ENCODE measurements at regions not wholly inside any gene's neighbourhood (a gene's known extent, or its start where the extent isn't known, plus 50 kb on each side); places are given as distances from the start of the nearest gene placed in this dataset.
A peak's percentile ranks its signal among the peaks of the same experiment; 100 is the strongest.

DNA sequence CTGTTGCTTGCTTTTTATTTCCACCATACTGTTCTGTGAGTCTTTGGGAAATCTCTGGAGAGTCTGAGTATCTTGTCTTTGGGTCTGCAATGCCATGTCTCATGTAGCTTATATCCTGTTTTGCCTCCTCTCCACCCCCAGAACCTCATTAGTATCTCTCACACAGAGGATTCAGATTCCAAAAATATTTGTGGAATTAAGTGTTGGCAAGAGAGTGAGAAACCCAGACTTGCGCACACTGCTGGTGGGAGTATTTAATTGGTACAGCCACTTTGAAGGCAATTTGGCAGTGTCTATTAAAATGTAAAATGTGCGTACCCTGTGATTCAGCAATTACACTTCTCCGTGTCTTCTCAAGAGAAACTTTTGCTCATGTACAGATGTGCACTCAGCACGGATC lies 68.6 kb downstream of the ZNF621 start:
- DNase-seq = peak; percentile 31
- WGBS (ENCODE audit: insufficient coverage) = no CpG with 5 or more reads among the region's 4 CpGs
- no peaks in the 10 kb centered on the region for H3K36me3 ChIP-seq (ENCODE audit: control insufficient read depth, insufficient read depth, low read length)
- H3K27me3 ChIP-seq (ENCODE audit: control insufficient read depth, insufficient read depth, low read length) = no peaks in the 10 kb centered on the region
- peaks cover 2% of the 10 kb centered on the region for H3K4me1 ChIP-seq (ENCODE audit: control insufficient read depth, insufficient read depth, low read length)
- H3K9me3 ChIP-seq (replicated peaks; ENCODE audit: control insufficient read depth, low read depth, low read length) = no peaks in the 10 kb centered on the region
- no peak overlapping the region for H3K4me3 ChIP-seq (ENCODE audit: low read length)
- H3K27ac ChIP-seq (ENCODE audit: low read length) = no peak overlapping the region

- no peak overlapping the region for H3K4me3 ChIP-seq (ENCODE audit: low read length)
- H3K36me3 ChIP-seq (ENCODE audit: control insufficient read depth, insufficient read depth, low read length) = no peaks in the 10 kb centered on the region
- WGBS (ENCODE audit: insufficient coverage) = 85% methylated on average over 3 of the region's 3 CpGs
- no peaks in the 10 kb centered on the region for H3K27me3 ChIP-seq (ENCODE audit: control insufficient read depth, insufficient read depth, low read length)
- no peak for DNase-seq
- H3K27ac ChIP-seq (ENCODE audit: low read length) = no peak overlapping the region
- H3K9me3 ChIP-seq (replicated peaks; ENCODE audit: control insufficient read depth, low read depth, low read length) = no peaks in the 10 kb centered on the region
- H3K4me1 ChIP-seq (ENCODE audit: control insufficient read depth, insufficient read depth, low read length) = peaks cover 2% of the 10 kb centered on the region
Measured at GRCh38 chr3:40597441-40597840, 72.7 kb downstream of the ZNF621 start.

DNA sequence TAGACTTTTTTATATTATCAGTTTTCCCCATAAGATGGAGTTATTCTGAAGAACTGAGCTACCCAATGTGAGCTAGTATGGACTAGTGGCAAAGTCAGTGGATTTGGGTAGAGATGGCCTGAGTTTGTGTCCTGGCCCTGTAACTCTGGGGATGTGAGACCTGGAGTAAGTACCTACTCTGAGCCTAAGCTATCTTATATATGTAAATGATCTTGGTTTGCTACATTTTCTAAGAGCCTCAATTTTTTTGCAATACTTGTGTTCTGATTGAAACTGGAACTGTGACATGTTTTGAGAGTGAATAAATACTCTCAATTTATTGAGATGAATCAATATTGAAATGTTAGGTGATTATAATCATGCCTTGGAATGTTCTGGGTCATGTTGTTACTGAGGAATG lies 73.6 kb downstream of the ZNF621 start:
- Histone ChIP-seq H3K27ac (ENCODE audit: low read length) (no peak overlapping the region), H3K4me1 (ENCODE audit: control insufficient read depth, insufficient read depth, low read length) (peaks cover under 1% of the 10 kb centered on the region), H3K4me3 (ENCODE audit: low read length) (no peak overlapping the region), H3K9me3 (replicated peaks; ENCODE audit: control insufficient read depth, low read depth, low read length) (no peaks in the 10 kb centered on the region), H3K36me3 (ENCODE audit: control insufficient read depth, insufficient read depth, low read length) (no peaks in the 10 kb centered on the region), H3K27me3 (ENCODE audit: control insufficient read depth, insufficient read depth, low read length) (no peaks in the 10 kb centered on the region)
- no peak for DNase-seq

GRCh38 chr3:40598962-40599361 lies 74.2 kb downstream of the ZNF621 start:
- H3K27ac ChIP-seq (ENCODE audit: low read length) = no peak overlapping the region
- no peaks in the 10 kb centered on the region for H3K27me3 ChIP-seq (ENCODE audit: control insufficient read depth, insufficient read depth, low read length)
- H3K4me1 ChIP-seq (ENCODE audit: control insufficient read depth, insufficient read depth, low read length) = no peaks in the 10 kb centered on the region
- 80% methylated on average over 1 of the region's 3 CpGs for WGBS (ENCODE audit: insufficient coverage)
- no peak for DNase-seq
- H3K9me3 ChIP-seq (replicated peaks; ENCODE audit: control insufficient read depth, low read depth, low read length) = no peaks in the 10 kb centered on the region
- no peaks in the 10 kb centered on the region for H3K36me3 ChIP-seq (ENCODE audit: control insufficient read depth, insufficient read depth, low read length)
- no peak overlapping the region for H3K4me3 ChIP-seq (ENCODE audit: low read length)

GRCh38 chr3:40602778-40603385 lies 78.1 kb downstream of the ZNF621 start:
- DNase-seq = no peak
- no peaks in the 10 kb centered on the region for H3K27me3 ChIP-seq (ENCODE audit: control insufficient read depth, insufficient read depth, low read length)
- H3K27ac ChIP-seq (ENCODE audit: low read length) = no peak overlapping the region
- H3K9me3 ChIP-seq (replicated peaks; ENCODE audit: control insufficient read depth, low read depth, low read length) = no peaks in the 10 kb centered on the region
- no peak overlapping the region for H3K4me3 ChIP-seq (ENCODE audit: low read length)
- H3K36me3 ChIP-seq (ENCODE audit: control insufficient read depth, insufficient read depth, low read length) = no peaks in the 10 kb centered on the region
- no CpG with 5 or more reads among the region's 1 CpG for WGBS (ENCODE audit: insufficient coverage)
- no peaks in the 10 kb centered on the region for H3K4me1 ChIP-seq (ENCODE audit: control insufficient read depth, insufficient read depth, low read length)

GRCh38 chr3:40605960-40606359 lies 81.2 kb downstream of the ZNF621 start:
- no peaks in the 10 kb centered on the region for H3K36me3 ChIP-seq (ENCODE audit: control insufficient read depth, insufficient read depth, low read length)
- H3K4me3 ChIP-seq (ENCODE audit: low read length) = no peak overlapping the region
- no peak for DNase-seq
- no peak overlapping the region for H3K27ac ChIP-seq (ENCODE audit: low read length)
- no peaks in the 10 kb centered on the region for H3K9me3 ChIP-seq (replicated peaks; ENCODE audit: control insufficient read depth, low read depth, low read length)
- H3K27me3 ChIP-seq (ENCODE audit: control insufficient read depth, insufficient read depth, low read length) = no peaks in the 10 kb centered on the region
- no peaks in the 10 kb centered on the region for H3K4me1 ChIP-seq (ENCODE audit: control insufficient read depth, insufficient read depth, low read length)
- WGBS (ENCODE audit: insufficient coverage) = no CpG with 5 or more reads among the region's 1 CpG

GRCh38 chr3:40608091-40608490 lies 83.3 kb downstream of the ZNF621 start:
- DNase-seq = no peak
- H3K36me3 ChIP-seq (ENCODE audit: control insufficient read depth, insufficient read depth, low read length) = no peaks in the 10 kb centered on the region
- no peaks in the 10 kb centered on the region for H3K27me3 ChIP-seq (ENCODE audit: control insufficient read depth, insufficient read depth, low read length)
- H3K27ac ChIP-seq (ENCODE audit: low read length) = no peak overlapping the region
- H3K9me3 ChIP-seq (replicated peaks; ENCODE audit: control insufficient read depth, low read depth, low read length) = no peaks in the 10 kb centered on the region
- WGBS (ENCODE audit: insufficient coverage) = 89% methylated on average over 1 of the region's 2 CpGs
- no peaks in the 10 kb centered on the region for H3K4me1 ChIP-seq (ENCODE audit: control insufficient read depth, insufficient read depth, low read length)
- H3K4me3 ChIP-seq (ENCODE audit: low read length) = no peak overlapping the region

- Histone ChIP-seq H3K27ac (ENCODE audit: low read length) (no peak overlapping the region), H3K27me3 (ENCODE audit: control insufficient read depth, insufficient read depth, low read length) (peaks cover 10% of the 10 kb centered on the region), H3K4me3 (ENCODE audit: low read length) (no peak overlapping the region), H3K36me3 (ENCODE audit: control insufficient read depth, insufficient read depth, low read length) (no peaks in the 10 kb centered on the region), H3K9me3 (replicated peaks; ENCODE audit: control insufficient read depth, low read depth, low read length) (no peaks in the 10 kb centered on the region), H3K4me1 (ENCODE audit: control insufficient read depth, insufficient read depth, low read length) (peaks cover 14% of the 10 kb centered on the region)
- 100% methylated on average over 1 of the region's 5 CpGs for WGBS (ENCODE audit: insufficient coverage)
- no peak for DNase-seq
Measured at GRCh38 chr3:40613306-40613705, 88.5 kb downstream of the ZNF621 start.

DNA sequence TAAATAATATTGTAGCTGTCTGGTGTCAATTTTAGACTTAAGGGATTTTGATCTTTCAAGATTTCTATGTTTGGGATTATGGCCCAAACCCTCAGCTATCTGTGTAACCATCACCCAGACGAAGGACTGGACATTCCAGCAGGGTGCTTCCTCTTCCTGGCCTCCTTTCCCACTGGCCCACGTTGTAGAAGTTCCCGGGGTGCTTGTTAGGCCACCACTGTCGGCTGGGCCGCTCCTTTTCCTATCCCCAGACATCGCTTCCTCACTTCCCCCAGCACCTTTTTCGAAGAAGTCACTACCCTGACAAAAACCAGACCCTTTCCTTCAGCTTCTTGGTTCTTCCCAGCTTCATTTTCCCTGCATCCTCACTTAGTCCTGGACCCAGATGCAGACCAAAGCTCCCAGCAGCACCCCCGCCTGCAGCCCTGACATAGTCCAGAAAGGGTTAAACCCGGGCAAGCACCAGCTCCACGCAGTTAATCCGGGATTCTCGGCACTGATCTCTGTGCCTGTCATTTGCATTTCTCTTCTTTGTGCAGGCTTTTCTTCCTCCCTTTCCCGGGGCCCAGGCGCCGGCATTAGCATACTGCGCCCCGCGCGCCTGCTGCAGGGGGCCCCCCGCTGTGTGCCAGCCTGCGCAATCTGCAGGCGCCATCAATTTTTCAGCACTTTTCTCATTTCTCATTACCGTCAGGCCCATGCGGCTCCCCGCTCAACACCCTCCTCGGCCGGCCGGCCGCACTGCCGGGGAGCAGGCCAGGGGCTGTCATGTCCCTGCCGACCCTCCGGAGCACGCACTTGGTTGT lies 90.6 kb downstream of the ZNF621 start:
- Histone ChIP-seq H3K27me3 (ENCODE audit: control insufficient read depth, insufficient read depth, low read length) (peaks cover 10% of the 10 kb centered on the region), H3K36me3 (ENCODE audit: control insufficient read depth, insufficient read depth, low read length) (no peaks in the 10 kb centered on the region), H3K9me3 (replicated peaks; ENCODE audit: control insufficient read depth, low read depth, low read length) (no peaks in the 10 kb centered on the region), H3K27ac (ENCODE audit: low read length) (no peak overlapping the region), H3K4me3 (ENCODE audit: low read length) (peak overlapping the region; percentile 26), H3K4me1 (ENCODE audit: control insufficient read depth, insufficient read depth, low read length) (peaks cover 14% of the 10 kb centered on the region)
- 10% methylated on average over 32 of the region's 33 CpGs for WGBS (ENCODE audit: insufficient coverage)
- DNase-seq = peak; percentile 14

DNA sequence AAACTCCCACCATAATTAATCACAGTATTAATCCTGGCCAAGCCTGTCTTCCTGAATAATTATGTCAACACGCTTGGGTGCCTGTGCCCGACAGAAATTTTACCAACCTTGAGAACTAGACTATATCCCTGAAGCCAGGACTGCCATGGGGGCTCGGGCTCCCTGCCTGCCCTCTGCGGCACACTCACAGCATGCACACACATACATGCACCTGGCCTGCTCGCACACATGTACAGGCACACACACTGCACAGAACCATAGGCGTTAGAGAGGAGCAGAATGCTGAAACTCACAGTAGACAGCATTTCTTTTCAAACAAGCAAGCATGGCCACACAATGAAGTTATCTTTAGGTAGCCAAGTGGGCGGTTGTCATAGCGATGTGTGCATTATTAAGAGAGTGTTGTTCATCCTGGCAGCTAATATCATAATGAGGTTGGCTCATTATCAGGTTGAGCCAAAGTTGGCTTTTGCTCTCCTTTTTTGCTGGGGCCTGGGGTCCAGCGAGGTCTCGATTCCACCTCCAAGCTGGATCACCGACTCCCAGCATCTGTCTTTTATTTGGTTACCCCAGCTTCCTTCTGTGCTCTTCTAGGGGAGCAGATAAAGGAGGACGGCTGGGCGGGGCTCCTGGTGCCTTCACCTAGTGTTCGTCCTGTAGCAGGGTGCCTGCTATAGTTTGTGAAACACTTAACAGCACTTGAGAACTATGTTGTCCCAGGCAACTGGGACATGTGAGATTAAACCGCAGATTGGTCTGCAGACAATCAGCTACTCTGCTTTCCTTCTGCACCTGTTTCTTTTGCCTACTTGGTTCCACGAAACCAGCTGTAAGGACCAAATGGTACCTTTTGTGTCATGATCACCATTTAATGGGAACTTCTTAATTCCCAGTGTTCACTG lies 91.4 kb downstream of the ZNF621 start:
- peak; percentile 8 for DNase-seq
- Histone ChIP-seq H3K4me3 (ENCODE audit: low read length) (peak overlapping the region; percentile 26), H3K4me1 (ENCODE audit: control insufficient read depth, insufficient read depth, low read length) (peaks cover 14% of the 10 kb centered on the region), H3K9me3 (replicated peaks; ENCODE audit: control insufficient read depth, low read depth, low read length) (no peaks in the 10 kb centered on the region), H3K36me3 (ENCODE audit: control insufficient read depth, insufficient read depth, low read length) (no peaks in the 10 kb centered on the region), H3K27ac (ENCODE audit: low read length) (no peak overlapping the region), H3K27me3 (ENCODE audit: control insufficient read depth, insufficient read depth, low read length) (peaks cover 10% of the 10 kb centered on the region)
- 53% methylated on average over 6 of the region's 16 CpGs for WGBS (ENCODE audit: insufficient coverage)

All from muscle of leg (tissue), 3 donors.